HepG2 (cell line): ENCODE measurements at regions not wholly inside any gene's neighbourhood (a gene's known extent, or its start where the extent isn't known, plus 50 kb on each side); places are given as distances from the start of the nearest gene placed in this dataset.

ENCODE experiments used
- EP300 ChIP-seq, 3 experiments: sonication (generic) in 1 of 3; formaldehyde crosslinking in 1 of 3; IDR thresholded peaks; 2 replicates each; pipeline versions ENCODE4 v1.5.1 to v1.6.1; 2011 to 2020; ENCODE audit warnings: low read depth in 2 of 3, low read length in 2 of 3, borderline replicate concordance in 1 of 3, improper control_type of control experiment in 1 of 3, mild to moderate bottlenecking in 1 of 3, missing genetic modification reagents in 1 of 3, moderate library complexity in 1 of 3
- POLR2AphosphoS2 ChIP-seq: IDR thresholded peaks from 2 replicates; pipeline ENCODE4 v1.6.1; 2011; ENCODE audit warnings: low read depth, low read length, improper control_type of control experiment
- ZFP37 ChIP-seq: sonication (generic); formaldehyde crosslinking; IDR thresholded peaks from 2 replicates; pipeline ENCODE4 v1.4.0; 2020; ENCODE audit warnings: missing genetic modification reagents, borderline replicate concordance
- TF ChIP-seq, protein P1 (sequence below): sonication (generic); formaldehyde crosslinking; IDR thresholded peaks from 2 replicates; pipeline ENCODE4 v1.5.0; 2020; ENCODE audit warnings: mild to moderate bottlenecking, missing genetic modification reagents, moderate library complexity
- TF ChIP-seq, protein P2 (sequence below): IDR thresholded peaks from 2 replicates; pipeline ENCODE4 v1.6.1; 2012; ENCODE audit warnings: inconsistent platforms

GRCh38 chr1:82525378-82525777, 724.6 kb downstream of the ADGRL2 start:
- TF ChIP-seq, protein P1, sequence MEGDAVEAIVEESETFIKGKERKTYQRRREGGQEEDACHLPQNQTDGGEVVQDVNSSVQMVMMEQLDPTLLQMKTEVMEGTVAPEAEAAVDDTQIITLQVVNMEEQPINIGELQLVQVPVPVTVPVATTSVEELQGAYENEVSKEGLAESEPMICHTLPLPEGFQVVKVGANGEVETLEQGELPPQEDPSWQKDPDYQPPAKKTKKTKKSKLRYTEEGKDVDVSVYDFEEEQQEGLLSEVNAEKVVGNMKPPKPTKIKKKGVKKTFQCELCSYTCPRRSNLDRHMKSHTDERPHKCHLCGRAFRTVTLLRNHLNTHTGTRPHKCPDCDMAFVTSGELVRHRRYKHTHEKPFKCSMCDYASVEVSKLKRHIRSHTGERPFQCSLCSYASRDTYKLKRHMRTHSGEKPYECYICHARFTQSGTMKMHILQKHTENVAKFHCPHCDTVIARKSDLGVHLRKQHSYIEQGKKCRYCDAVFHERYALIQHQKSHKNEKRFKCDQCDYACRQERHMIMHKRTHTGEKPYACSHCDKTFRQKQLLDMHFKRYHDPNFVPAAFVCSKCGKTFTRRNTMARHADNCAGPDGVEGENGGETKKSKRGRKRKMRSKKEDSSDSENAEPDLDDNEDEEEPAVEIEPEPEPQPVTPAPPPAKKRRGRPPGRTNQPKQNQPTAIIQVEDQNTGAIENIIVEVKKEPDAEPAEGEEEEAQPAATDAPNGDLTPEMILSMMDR (CRISPR knock-in tag) = no peak
- TF ChIP-seq POLR2AphosphoS2 (no peak), EP300 (IDR thresholded peaks at IDR 0.05; ENCODE audit: low read depth in 2 of 2, low read length in 2 of 2) (no peak), EP300 (CRISPR knock-in tag; IDR thresholded peaks at IDR 0.05; ENCODE audit: borderline replicate concordance) (no peak), ZFP37 (CRISPR knock-in tag) (no peak)
- TF ChIP-seq, protein P2, sequence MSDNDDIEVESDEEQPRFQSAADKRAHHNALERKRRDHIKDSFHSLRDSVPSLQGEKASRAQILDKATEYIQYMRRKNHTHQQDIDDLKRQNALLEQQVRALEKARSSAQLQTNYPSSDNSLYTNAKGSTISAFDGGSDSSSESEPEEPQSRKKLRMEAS = no peak
